Large intestine (tissue), 3 donors: ENCODE measurements at regions not wholly inside any gene's neighbourhood (a gene's known extent, or its start where the extent isn't known, plus 50 kb on each side); places are given as distances from the start of the nearest gene placed in this dataset.

ENCODE experiments used
- DNase-seq, 2 donors: peaks; one replicate each; pipeline versions ENCODE4 v3.0.0 to v3.0.0-alpha.2; 2013
- H3K27ac ChIP-seq: one replicate; pipeline ENCODE4 v1.5.1; 2013; ENCODE audit warnings: low read length
- H3K27me3 ChIP-seq: 2 replicates; pipeline ENCODE4 v1.6.1; 2013; ENCODE audit warnings: low read length; ENCODE audit not compliant: control insufficient read depth, insufficient read depth
- H3K36me3 ChIP-seq: 2 replicates; pipeline ENCODE4 v1.6.1; 2013; ENCODE audit warnings: low read length; ENCODE audit not compliant: control insufficient read depth, insufficient read depth
- H3K4me1 ChIP-seq: one replicate; pipeline ENCODE4 v1.6.1; 2013; ENCODE audit warnings: low read length; ENCODE audit not compliant: control insufficient read depth, insufficient read depth
- H3K4me3 ChIP-seq: one replicate; pipeline ENCODE4 v1.5.1; 2013; ENCODE audit warnings: low read length
- H3K9me3 ChIP-seq: one replicate; pipeline ENCODE4 v1.6.1; 2013; ENCODE audit warnings: mild to moderate bottlenecking, low read depth, low read length, moderate library complexity; ENCODE audit not compliant: control insufficient read depth
- WGBS: methylation state at CpG from one replicate; pipeline ENCODE4 v1.1.5; 2013; ENCODE audit warnings: low lambda C conversion rate; ENCODE audit not compliant: insufficient coverage; 5-methylcytosine and 5-hydroxymethylcytosine counted together

DNA sequence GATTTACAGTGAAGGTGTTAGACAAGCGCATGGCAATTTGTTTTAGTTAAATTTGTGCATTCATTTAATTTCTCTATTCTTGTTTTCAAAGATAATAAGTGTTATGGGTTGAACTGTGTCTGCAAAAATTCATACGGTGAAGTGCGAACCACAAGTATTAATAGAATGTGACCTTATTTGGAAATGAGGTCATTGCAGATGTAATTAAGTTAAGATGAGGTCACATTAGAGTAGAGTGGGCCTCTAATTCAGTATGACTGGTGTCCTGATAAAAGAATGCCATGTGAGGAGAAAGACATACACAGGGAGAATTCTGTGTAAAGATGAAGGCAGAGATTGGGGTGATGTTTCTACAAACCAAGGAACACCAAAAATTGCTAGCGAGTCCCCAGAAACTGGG is 158.8 kb upstream of the SEMA3E start:
- Histone ChIP-seq H3K27me3 (no peaks in the 10 kb centered on the region), H3K9me3 (no peaks in the 10 kb centered on the region), H3K36me3 (no peaks in the 10 kb centered on the region), H3K4me3 (no peak overlapping the region), H3K4me1 (no peaks in the 10 kb centered on the region), H3K27ac (no peak overlapping the region)
- no peak for DNase-seq
- 85% methylated on average over 2 of the region's 4 CpGs for WGBS

DNA sequence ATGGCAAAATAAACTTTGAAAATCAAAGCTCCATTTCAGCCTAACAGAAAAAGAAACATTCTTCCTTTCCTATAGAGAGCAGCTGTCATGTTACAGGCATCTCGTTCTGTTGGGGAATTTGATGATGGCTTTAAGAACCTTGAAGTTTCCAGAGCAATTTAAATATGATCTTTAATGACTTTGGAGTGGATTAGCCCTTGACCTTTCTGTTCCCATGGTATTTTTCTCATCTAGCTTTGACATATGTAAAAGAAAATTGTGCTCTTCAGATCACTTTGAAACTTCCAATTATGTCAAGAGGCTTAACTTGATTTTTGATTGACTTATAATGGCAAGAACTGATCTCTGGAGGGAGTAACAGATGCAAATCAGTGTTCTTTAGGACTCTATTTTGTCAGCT is 157.6 kb upstream of the SEMA3E start:
- no CpG with 5 or more reads among the region's 1 CpG for WGBS
- H3K4me3 ChIP-seq = no peak overlapping the region
- H3K27me3 ChIP-seq = no peaks in the 10 kb centered on the region
- no peaks in the 10 kb centered on the region for H3K9me3 ChIP-seq
- no peak overlapping the region for H3K27ac ChIP-seq
- no peaks in the 10 kb centered on the region for H3K4me1 ChIP-seq
- H3K36me3 ChIP-seq = no peaks in the 10 kb centered on the region
- no peak for DNase-seq

- 89% methylated on average over 3 of the region's 5 CpGs for WGBS
- H3K27me3 ChIP-seq = no peaks in the 10 kb centered on the region
- H3K9me3 ChIP-seq = no peaks in the 10 kb centered on the region
- no peak overlapping the region for H3K4me3 ChIP-seq
- no peaks in the 10 kb centered on the region for H3K36me3 ChIP-seq
- no peaks in the 10 kb centered on the region for H3K4me1 ChIP-seq
- no peak overlapping the region for H3K27ac ChIP-seq
- no peak for DNase-seq
Measured at GRCh38 chr7:83799333-83799732, 150.4 kb upstream of the SEMA3E start.

DNA sequence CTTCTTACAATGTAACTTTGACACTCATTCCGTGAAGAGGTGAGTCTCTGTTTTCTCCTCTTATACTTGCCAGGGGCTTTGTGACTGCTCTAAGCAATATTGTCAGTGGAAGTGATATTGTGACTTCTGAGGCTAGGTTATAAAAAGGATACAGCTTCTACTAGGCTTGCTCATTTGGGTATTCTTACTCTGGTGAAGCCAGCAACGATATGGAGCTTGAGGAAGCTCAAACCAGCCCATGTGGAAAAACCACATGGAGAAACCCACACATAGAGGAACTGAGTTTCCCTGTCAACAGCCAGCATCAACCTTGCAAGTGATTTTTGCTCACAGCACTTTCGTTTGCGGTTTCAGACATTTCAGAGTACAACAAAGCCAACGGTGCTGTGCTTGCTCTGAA is 149.6 kb upstream of the SEMA3E start:
- Histone ChIP-seq H3K4me3 (no peak overlapping the region), H3K9me3 (no peaks in the 10 kb centered on the region), H3K27ac (no peak overlapping the region), H3K36me3 (no peaks in the 10 kb centered on the region), H3K27me3 (no peaks in the 10 kb centered on the region), H3K4me1 (no peaks in the 10 kb centered on the region)
- DNase-seq = no peak
- 90% methylated on average over 2 of the region's 5 CpGs for WGBS

DNA sequence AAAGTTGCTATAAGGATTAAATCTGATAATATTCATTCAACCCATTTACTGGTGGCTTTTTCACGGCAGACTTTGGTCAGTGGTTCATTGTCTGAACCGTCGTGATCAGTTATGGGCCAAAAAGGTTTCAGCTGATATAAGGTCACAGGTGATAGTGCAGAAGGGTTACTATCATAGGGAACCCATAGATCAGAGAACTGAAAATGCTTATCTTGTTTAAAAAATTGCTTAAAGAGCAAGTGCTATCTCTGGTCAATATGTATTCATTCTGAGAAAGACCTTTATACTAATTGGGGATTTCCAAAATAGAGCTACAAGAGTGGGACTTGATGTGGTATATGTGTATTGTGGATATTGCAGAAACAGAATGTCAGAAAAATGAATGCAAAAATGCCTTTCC is 147.8 kb upstream of the SEMA3E start:
- no peak overlapping the region for H3K27ac ChIP-seq
- no peak overlapping the region for H3K4me3 ChIP-seq
- H3K36me3 ChIP-seq = no peaks in the 10 kb centered on the region
- WGBS = no CpG with 5 or more reads among the region's 3 CpGs
- no peaks in the 10 kb centered on the region for H3K27me3 ChIP-seq
- no peaks in the 10 kb centered on the region for H3K4me1 ChIP-seq
- DNase-seq = no peak
- H3K9me3 ChIP-seq = no peaks in the 10 kb centered on the region

- Histone ChIP-seq H3K27me3 (no peaks in the 10 kb centered on the region), H3K27ac (no peak overlapping the region), H3K4me1 (no peaks in the 10 kb centered on the region), H3K4me3 (no peak overlapping the region), H3K9me3 (no peaks in the 10 kb centered on the region), H3K36me3 (no peaks in the 10 kb centered on the region)
- WGBS = 63% methylated on average over 1 of the region's 4 CpGs
- no peak for DNase-seq
Measured at GRCh38 chr7:83794829-83795228, 145.9 kb upstream of the SEMA3E start.

DNA sequence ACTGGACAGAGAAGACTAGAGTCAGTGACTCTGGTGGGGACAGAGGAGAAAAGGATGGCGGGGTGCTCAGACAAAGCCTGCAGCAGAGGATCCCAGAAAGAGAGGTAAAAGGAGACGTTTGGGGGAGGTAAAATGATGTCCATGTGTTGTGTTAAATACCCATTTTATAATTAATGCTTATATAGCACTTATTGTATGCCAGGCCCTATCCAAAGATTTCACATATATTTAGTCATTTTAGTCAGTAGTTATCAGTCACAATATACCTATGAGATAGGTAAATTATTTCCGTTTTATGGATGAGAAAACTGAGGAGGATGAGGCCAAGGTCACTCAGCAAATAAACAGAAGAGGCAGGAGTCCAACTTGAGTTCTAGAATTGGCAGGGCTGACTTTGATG is 144.6 kb upstream of the SEMA3E start:
- Histone ChIP-seq H3K27me3 (no peaks in the 10 kb centered on the region), H3K9me3 (no peaks in the 10 kb centered on the region), H3K4me1 (no peaks in the 10 kb centered on the region), H3K4me3 (no peak overlapping the region), H3K27ac (no peak overlapping the region), H3K36me3 (no peaks in the 10 kb centered on the region)
- no peak for DNase-seq
- 86% methylated on average over 2 of the region's 3 CpGs for WGBS

GRCh38 chr7:83791737-83792136 is 142.8 kb upstream of the SEMA3E start:
- Histone ChIP-seq H3K27ac (no peak overlapping the region), H3K4me1 (no peaks in the 10 kb centered on the region), H3K4me3 (no peak overlapping the region), H3K9me3 (no peaks in the 10 kb centered on the region), H3K27me3 (no peaks in the 10 kb centered on the region), H3K36me3 (no peaks in the 10 kb centered on the region)
- DNase-seq = no peak
- no CpG with 5 or more reads among the region's 1 CpG for WGBS

DNA sequence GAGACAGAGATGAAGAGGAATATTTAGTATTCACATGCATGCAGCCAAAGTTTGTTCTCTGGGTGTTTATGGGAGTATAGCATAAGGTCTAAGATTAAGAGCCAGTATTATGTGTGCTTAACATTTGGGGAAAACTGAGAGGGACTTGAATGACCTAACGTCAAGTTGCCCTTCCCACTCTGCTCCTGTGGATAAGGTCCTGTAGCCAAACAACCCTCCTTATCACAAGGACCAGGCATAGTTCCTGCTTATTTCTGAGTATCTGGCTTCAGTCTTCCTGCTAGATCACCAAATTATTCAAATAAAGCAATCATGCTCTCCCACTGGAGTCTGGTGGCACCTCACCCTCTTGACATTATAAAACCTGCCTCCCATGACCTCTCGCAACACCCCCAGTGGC is 137.9 kb upstream of the SEMA3E start:
- no peaks in the 10 kb centered on the region for H3K9me3 ChIP-seq
- H3K36me3 ChIP-seq = no peaks in the 10 kb centered on the region
- no peaks in the 10 kb centered on the region for H3K4me1 ChIP-seq
- no peak overlapping the region for H3K4me3 ChIP-seq
- no peak overlapping the region for H3K27ac ChIP-seq
- H3K27me3 ChIP-seq = no peaks in the 10 kb centered on the region
- DNase-seq = no peak
- WGBS = no CpG with 5 or more reads among the region's 2 CpGs

GRCh38 chr7:83782628-83783027 is 133.7 kb upstream of the SEMA3E start:
- DNase-seq = no peak
- H3K4me3 ChIP-seq = no peak overlapping the region
- H3K4me1 ChIP-seq = no peaks in the 10 kb centered on the region
- H3K27ac ChIP-seq = no peak overlapping the region
- no peaks in the 10 kb centered on the region for H3K36me3 ChIP-seq
- WGBS = no CpG with 5 or more reads among the region's 2 CpGs
- H3K9me3 ChIP-seq = no peaks in the 10 kb centered on the region
- H3K27me3 ChIP-seq = no peaks in the 10 kb centered on the region

DNA sequence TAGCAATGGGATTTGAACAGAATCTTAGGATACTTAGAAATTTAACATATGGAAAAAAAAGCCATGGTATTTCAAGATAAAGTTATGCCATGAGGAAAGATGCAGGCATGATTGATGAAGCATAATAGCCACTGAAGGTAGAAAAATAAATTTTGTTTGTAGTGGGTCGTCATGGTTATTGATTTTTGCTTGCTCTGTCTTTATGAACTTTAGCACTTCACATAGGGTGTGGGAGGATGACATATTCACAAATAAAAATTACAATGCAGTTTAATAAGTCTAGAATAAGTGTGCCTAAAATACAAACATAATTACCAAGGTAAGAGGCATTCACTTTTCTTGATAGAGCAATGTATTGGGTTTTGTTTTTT is 129.1 kb upstream of the SEMA3E start:
- no peaks in the 10 kb centered on the region for H3K36me3 ChIP-seq
- H3K27ac ChIP-seq = no peak overlapping the region
- H3K9me3 ChIP-seq = no peaks in the 10 kb centered on the region
- no peak for DNase-seq
- no peaks in the 10 kb centered on the region for H3K27me3 ChIP-seq
- WGBS = no CpG with 5 or more reads among the region's 1 CpG
- H3K4me3 ChIP-seq = no peak overlapping the region
- H3K4me1 ChIP-seq = no peaks in the 10 kb centered on the region
